ENCODE measurements at regions not wholly inside any gene's neighbourhood (a gene's known extent, or its start where the extent isn't known, plus 50 kb on each side); places are given as distances from the start of the nearest gene placed in this dataset.
"Not testable (repeated sequence)": the region's sequence is repeated elsewhere in the genome, so short reads cannot be mapped to it uniquely, and the experiment has no call there.

GRCh38 chr6:106860940-106861339, 113.6 kb downstream of the CD24 start:
- H3K4me3 ChIP-seq (replicated peaks in 1 of 3): no peak overlapping the region
- no peaks in the 10 kb centered on the region for H3K9me3 ChIP-seq
- no peaks in the 10 kb centered on the region for H3K36me3 ChIP-seq
- H3K27ac ChIP-seq: no peak overlapping the region
- no peaks in the 10 kb centered on the region for H3K27me3 ChIP-seq
- DNase-seq: no peak
- 90% methylated on average over 4 of the region's 4 CpGs for WGBS, 2 donors
- peaks cover 0 to 7% of the 10 kb centered on the region in 2 donors for H3K4me1 ChIP-seq
- no peak for TF ChIP-seq POLR2A (IDR thresholded peaks at IDR 0.05)
- TF ChIP-seq, protein P1, sequence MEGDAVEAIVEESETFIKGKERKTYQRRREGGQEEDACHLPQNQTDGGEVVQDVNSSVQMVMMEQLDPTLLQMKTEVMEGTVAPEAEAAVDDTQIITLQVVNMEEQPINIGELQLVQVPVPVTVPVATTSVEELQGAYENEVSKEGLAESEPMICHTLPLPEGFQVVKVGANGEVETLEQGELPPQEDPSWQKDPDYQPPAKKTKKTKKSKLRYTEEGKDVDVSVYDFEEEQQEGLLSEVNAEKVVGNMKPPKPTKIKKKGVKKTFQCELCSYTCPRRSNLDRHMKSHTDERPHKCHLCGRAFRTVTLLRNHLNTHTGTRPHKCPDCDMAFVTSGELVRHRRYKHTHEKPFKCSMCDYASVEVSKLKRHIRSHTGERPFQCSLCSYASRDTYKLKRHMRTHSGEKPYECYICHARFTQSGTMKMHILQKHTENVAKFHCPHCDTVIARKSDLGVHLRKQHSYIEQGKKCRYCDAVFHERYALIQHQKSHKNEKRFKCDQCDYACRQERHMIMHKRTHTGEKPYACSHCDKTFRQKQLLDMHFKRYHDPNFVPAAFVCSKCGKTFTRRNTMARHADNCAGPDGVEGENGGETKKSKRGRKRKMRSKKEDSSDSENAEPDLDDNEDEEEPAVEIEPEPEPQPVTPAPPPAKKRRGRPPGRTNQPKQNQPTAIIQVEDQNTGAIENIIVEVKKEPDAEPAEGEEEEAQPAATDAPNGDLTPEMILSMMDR (IDR thresholded peaks at IDR 0.05): no peak
- intact Hi-C loops (cut with DNase I): no loop called here

DNA sequence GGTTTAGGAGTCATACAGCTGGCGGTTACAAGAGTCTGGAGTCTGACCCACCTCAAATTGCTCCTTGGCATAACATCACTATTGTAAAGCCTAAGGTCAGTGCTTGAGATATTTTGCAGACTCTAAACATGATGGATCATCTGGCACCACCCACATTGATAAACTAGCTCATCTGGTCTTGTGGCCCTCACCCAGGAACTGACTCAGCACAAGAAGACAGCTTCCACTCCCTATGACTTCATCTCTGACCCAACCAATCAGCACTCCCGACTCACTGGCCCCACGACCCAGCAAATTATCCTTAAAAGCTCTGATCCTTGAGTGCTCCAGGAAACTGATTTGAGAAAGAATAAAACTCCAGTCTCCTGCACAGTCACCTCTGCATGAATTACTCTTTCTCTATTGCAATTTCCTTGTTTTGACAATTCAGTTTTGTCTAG, 115.9 kb downstream of the CD24 start:
- peaks cover 0 to 7% of the 10 kb centered on the region in 2 donors for H3K4me1 ChIP-seq
- intact Hi-C loops (cut with DNase I): no loop called here
- H3K36me3 ChIP-seq: no peaks in the 10 kb centered on the region
- no peak overlapping the region for H3K27ac ChIP-seq
- 56 to 72% methylated on average over 3 of the region's 3 CpGs for WGBS, 2 donors
- peak in 1 of 2 donors; percentile 10 for DNase-seq
- H3K4me3 ChIP-seq (replicated peaks in 1 of 3): no peak overlapping the region
- TF ChIP-seq, protein P1 (IDR thresholded peaks at IDR 0.05): no peak
- no peak for TF ChIP-seq POLR2A (IDR thresholded peaks at IDR 0.05)
- no peaks in the 10 kb centered on the region for H3K27me3 ChIP-seq
- no peaks in the 10 kb centered on the region for H3K9me3 ChIP-seq

DNA sequence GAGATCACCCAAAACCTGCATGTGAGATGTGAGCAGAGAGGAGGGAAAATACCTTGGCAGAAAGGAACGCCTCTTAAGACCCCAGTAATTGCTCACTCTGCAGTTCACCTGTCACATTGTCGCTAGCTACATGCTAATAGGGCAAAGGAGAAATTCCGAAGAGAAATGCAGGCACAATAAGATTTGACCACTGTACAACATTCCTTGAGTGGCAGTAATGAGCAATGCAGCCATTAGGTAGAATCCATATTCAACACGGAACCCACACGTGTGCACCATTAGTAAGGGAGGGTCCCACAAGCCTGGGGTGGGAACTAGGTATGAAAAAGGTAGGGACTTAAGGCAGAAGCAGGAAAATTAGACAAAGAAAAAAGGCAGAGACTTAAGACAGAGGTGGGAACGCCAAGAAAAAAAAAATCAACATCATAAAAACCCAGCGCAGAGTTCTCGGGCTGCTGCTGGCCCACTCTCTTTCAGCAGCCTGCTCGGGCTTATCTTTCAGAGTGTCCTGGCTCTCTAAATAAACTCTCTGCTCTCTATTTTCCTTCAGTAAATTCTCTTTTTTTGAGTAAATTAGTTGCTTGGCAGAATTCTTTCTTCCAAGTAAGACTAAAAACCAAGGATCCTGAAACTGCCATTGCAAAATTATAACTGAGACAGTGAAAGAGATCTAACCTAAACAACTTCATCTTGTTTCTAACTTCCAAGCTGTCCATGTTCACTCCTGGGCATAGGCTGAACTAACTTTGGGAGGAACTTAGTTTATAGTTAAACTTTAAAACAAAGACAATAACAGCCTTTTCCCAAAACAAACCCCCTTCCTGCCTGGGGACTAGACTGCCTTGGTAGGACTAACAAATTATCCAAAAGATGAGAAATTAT, 116.5 kb downstream of the CD24 start:
- H3K36me3 ChIP-seq: no peaks in the 10 kb centered on the region
- no peak for DNase-seq
- no peaks in the 10 kb centered on the region for H3K9me3 ChIP-seq
- H3K27me3 ChIP-seq: no peaks in the 10 kb centered on the region
- no peak overlapping the region for H3K27ac ChIP-seq
- 85 to 86% methylated on average over 9 of the region's 9 CpGs for WGBS, 2 donors
- intact Hi-C loops (cut with DNase I): no loop called here
- peaks cover 0 to 7% of the 10 kb centered on the region in 2 donors for H3K4me1 ChIP-seq
- TF ChIP-seq POLR2A (IDR thresholded peaks at IDR 0.05): no peak
- TF ChIP-seq, protein P1 (IDR thresholded peaks at IDR 0.05): no peak
- no peak overlapping the region for H3K4me3 ChIP-seq (replicated peaks in 1 of 3)

DNA sequence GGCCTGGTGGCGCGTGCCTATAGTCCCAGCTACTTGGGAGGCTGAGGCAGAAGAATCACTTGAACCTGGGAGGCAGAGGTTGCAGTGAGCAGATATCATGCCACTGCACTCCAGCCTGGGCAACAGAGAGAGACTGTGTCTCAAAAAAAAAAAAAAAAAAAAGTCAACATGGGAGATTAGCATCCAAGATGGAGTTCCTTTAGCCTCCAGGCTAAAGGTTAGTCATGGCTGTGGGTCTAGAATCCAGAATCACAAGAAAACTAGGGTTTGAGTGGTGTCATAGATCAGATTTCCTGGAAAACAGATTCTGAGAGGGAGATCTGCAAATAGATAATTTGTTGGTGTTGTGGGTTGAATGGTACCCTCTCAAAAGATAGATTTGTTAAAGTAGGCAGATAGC, 117.2 kb downstream of the CD24 start:
- H3K4me3 ChIP-seq (replicated peaks in 1 of 3); DNase-seq; H3K9me3 ChIP-seq; H3K27ac ChIP-seq; H3K4me1 ChIP-seq; H3K36me3 ChIP-seq; H3K27me3 ChIP-seq; intact Hi-C loops (cut with DNase I): not testable (repeated sequence)
- 93 to 100% methylated on average over 2 of the region's 2 CpGs for WGBS, 2 donors

- intact Hi-C loops (cut with DNase I): no loop called here
- Histone ChIP-seq H3K27ac (no peak overlapping the region), H3K4me1 (peaks cover 0 to 7% of the 10 kb centered on the region in 2 donors), H3K9me3 (no peaks in the 10 kb centered on the region), H3K27me3 (no peaks in the 10 kb centered on the region), H3K36me3 (no peaks in the 10 kb centered on the region), H3K4me3 (replicated peaks in 1 of 3) (no peak overlapping the region)
- WGBS, 2 donors: 81 to 85% methylated on average over 9 of the region's 9 CpGs
- TF ChIP-seq, protein P1 (IDR thresholded peaks at IDR 0.05): no peak
- no peak for TF ChIP-seq POLR2A (IDR thresholded peaks at IDR 0.05)
- no peak for DNase-seq
These were observed 118.2 kb downstream of the CD24 start for GRCh38 chr6:106856227-106856874.

Data from thyroid gland (tissue), 4 donors.